ENCODE measurements at regions not wholly inside any gene's neighbourhood (a gene's known extent, or its start where the extent isn't known, plus 50 kb on each side); places are given as distances from the start of the nearest gene placed in this dataset.

DNA sequence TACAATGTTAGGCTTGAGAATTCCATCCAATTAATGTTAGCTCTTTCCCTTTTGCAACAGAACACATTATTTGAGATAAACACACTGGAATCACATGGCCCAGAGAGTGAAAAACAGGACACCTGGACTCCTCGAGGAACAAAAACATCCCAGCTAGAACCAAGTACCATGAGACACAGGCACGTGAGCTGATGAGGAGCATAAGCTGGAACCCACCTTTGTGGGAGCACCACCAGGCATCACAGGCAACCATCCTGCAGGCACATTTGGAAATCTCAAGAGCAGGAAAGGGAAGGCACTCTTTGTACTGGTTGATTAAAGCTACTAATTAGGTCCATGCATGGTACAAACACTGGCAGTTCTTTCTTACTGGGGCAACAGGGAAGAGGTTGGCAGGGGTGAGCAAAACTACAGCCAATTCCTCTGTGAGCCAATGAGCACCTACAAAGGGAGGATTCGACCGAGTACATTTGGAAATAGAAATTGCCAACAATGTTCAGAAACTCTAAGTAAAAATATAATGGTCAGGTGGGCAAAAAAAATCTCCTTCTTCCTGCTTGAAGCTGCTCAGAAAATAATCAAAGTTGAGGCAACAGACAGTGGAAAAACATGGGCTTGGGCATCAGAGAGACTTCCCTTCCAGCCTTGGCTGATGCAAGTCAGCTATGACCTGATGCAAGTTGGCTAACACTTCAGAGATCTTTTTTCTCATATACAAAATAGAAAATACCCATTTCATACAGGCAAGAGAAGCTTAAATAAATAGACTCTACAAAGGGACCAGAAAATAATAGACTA is 216.7 kb downstream of the NUAK1 start:
- DNase-seq (ENCODE audit: low read depth, low spot score) = peak; percentile 11

DNA sequence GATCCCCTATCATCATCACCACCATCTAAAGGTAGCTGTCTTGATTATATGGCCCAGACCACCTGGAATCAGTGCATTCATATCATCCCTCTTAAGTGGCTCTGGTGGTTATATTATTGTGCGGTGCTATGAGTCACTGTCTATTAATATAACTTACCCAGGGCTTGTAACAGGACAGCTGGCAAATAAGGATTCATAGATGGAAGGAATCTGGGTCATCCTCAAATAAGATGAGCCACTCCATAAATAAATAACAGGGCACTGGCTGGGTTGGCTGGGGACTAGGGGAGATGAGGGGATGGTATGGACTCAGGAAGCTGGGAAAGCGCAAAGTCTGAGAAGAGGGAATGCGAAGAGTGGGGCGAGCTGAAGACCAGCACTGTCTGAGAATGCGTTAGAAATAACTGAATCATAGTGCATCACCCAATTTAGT is 216.1 kb downstream of the NUAK1 start:
- DNase-seq (ENCODE audit: low read depth, low spot score) = peak; percentile 45

- DNase-seq (ENCODE audit: low read depth, low spot score) = no peak
Observed at GRCh38 chr12:105924526-105925208, 214.1 kb downstream of the NUAK1 start.

- no peak for DNase-seq (ENCODE audit: low read depth, low spot score)
Observed at GRCh38 chr12:105927564-105927963, 211.2 kb downstream of the NUAK1 start.

GRCh38 chr12:105928436-105928835 is 210.3 kb downstream of the NUAK1 start:
- no peak for DNase-seq (ENCODE audit: low read depth, low spot score)

- no peak for DNase-seq (ENCODE audit: low read depth, low spot score)
Observed at GRCh38 chr12:105929192-105929591, 209.6 kb downstream of the NUAK1 start.

DNA sequence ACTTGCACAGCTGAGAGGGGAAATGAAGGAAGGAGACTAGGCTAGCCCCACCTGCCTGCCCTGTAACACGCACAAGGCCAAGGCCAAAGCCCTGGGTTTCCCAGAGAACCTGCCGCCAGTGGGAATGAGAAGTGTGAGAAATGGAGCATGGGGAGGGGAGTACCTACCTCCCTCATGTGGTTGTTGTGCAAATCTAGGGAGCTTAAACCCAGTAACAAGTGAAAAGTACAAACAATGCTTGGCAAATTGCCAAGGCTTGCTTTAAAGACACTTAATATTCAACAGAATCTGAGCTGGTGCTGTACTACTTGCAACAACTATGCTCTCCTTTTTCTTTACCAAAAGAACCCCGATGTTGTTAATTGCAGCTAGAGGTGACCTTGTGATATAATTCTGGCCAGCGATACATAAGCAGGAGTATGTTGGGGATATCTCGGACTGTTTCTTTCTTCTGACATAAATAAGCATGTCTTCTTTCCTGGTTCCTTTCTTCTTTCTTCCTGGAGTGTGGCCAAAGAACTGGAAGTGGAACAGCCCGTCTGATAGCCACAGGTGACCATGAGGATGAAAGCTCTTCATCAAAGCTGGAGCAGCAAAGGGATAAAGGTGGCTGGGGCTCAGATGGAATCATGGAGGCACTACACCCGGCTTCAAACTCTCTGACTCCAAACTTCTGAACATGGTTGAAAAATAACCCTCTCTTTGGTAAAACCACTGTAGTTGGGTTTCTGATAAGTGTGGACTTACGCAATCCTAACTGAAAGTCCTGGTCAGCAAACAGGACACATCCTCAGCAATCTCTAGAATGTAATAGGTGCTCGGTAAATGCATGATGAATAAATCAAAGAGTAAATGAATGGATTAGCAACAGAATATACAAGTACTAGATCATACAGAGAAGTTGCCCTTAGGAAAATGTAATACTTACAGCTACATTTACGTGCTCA is 207.9 kb downstream of the NUAK1 start:
- no peak for DNase-seq (ENCODE audit: low read depth, low spot score)

DNA sequence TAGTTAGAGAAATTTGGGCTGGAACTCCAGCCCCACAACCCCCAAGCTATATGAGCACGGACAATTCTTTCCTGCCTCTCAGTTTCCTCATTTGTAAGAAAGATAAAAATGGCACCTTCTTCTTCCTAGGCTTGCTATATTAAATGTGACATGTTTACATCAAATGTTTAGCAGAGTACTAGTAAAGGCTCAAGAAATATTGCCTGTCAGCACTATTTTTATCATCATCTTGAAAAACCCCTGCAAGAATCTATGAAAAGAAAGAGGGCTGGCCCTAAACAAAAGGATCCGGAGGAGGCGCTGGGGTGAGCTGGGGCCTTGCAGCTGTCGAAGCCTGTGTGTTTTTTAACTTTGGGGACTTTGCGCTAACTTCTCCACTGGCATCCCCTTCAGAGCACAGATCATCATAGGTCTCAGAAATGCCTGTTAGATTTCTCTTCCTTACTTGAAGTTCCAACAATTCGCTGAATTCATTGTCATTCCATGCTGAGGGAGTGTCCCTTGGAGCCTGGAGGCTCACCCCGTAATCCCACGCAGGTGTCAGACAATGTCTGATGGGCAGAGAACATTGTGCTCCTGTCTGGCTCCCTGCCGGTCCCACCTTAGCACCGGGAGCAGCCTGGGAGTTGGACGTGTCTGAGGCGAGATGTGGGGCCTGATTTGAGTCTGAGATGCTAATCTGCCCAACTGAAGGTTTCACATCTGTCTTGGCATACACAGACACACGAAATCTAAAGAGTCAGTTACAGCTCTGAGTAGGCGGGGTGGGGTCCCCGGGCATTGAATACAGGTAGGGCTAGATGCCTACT is 206.8 kb downstream of the NUAK1 start:
- no peak for DNase-seq (ENCODE audit: low read depth, low spot score)

DNA sequence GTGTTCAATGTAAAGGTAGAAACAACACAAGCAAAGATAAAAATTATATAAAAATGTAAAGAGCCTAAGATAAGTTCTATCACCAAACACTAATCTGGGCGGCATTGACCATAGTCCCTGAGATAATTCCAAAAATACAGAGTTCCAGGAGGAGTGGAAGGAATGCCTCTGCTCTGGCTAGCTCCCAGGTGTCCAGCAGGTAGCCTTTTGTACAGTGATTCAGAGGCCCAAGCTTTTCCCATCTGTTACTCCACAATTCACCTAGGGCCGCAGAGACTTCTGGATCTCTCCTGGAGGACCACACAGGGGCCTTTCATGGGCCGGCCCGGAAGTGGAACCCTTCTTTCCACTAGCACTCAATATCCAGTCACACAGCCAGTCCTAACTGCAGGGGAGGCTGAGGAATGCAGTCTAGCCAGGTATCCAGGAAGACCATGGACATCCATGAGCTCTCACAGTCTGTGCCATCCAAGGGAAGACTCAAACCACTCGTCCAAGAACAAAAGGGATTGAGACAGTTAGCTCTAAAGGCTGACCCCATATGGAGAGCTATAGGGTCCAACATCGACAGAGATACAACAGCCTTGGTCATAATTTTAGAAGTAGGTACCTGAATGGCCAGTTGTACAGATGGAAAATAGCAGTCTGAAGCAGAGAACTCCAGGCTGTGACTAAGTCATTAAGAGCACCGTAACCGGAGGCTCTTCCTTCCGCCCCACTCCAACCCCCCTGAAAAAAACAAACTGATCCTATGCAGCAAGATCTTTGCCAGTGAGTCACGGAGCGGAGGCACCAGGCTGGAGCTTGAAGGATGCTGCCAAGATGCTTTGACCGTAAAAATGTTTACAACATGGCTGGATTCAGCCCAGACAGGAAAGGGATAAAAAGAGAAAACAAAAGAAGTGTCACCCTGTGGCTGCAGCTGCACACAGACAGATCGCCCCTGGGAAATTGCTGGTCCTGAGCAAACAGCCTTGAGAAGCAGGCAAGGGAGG is 204.8 kb downstream of the NUAK1 start:
- DNase-seq (ENCODE audit: low read depth, low spot score) = peak; percentile 95

DNA sequence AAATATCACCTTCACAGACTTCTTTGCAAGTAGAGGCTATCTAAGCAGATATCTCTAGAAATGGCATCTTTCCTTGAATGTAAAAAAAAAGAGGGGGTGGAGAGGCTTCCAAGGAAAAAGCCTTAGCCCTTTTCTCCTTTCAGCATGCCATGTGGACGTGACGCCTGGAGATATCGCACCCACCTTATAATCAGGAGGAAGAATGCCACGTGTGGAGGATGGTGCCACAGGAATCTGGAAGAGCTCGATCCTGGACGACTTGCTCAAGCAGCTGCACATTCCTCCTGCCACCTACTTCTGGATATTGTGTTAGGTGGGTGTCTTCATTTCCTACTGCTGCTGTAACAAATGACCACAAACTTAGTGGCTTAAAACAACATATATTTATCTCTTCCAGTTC is 203.6 kb downstream of the NUAK1 start:
- peak; percentile 54 for DNase-seq (ENCODE audit: low read depth, low spot score)

GRCh38 chr12:105935981-105936380 is 202.8 kb downstream of the NUAK1 start:
- peak; percentile 71 for DNase-seq (ENCODE audit: low read depth, low spot score)

- no peak for DNase-seq (ENCODE audit: low read depth, low spot score)
Observed at GRCh38 chr12:105936496-105936895, 202.3 kb downstream of the NUAK1 start.

- no peak for DNase-seq (ENCODE audit: low read depth, low spot score)
Observed at GRCh38 chr12:105937009-105937408, 201.7 kb downstream of the NUAK1 start.

DNA sequence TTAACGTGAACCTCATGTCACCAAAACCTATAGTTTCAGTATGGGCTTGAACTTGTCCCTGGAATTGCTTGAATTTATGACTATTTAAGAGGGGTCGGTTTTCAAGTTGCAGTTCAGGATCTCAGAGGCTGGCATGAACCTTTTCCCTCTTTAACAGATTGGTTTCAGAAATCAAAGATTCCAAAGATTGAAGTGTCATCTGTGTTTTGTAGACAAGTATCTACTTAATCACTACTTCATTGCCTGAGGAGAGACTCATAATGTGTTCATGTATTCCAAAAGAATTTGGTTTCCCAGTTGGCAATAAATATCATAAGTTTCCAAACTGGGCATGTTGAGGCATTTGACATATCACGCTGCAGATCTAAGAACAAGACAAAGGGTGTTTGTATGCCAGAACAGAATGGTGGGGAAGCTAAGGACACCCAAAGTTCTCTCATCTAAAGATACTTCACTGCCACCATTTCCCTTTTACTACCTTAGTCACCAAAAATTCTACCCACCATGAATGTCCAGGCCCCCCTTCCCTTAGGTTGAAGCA is 199.5 kb downstream of the NUAK1 start:
- DNase-seq (ENCODE audit: low read depth, low spot score) = no peak

- DNase-seq (ENCODE audit: low read depth, low spot score) = no peak
Observed at GRCh38 chr12:105942281-105942680, 196.5 kb downstream of the NUAK1 start.

DNA sequence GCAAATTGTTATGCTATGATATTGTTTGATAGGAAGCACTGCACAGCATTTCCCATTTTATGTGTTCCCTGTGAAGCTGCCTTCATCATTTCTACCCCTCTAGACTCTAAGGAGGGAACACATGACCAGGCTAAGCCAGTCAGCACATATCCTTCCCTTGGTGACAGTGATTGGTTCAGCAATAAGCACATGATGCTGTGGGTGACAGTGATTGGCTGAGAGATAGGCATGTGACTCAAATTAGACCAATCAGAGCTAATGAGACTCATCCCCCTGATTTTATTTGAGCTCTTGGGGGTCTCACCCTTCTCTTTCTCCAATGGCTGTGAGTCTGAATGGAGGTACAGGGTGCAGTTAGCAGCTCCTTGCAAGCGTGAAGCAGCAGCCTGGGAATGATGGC is 195.2 kb downstream of the NUAK1 start:
- DNase-seq (ENCODE audit: low read depth, low spot score) = no peak

- peak; percentile 15 for DNase-seq (ENCODE audit: low read depth, low spot score)
Observed at GRCh38 chr12:105944628-105945027, 194.1 kb downstream of the NUAK1 start.

- peak; percentile 93 for DNase-seq (ENCODE audit: low read depth, low spot score)
Observed at GRCh38 chr12:105945880-105946279, 192.9 kb downstream of the NUAK1 start.

DNA sequence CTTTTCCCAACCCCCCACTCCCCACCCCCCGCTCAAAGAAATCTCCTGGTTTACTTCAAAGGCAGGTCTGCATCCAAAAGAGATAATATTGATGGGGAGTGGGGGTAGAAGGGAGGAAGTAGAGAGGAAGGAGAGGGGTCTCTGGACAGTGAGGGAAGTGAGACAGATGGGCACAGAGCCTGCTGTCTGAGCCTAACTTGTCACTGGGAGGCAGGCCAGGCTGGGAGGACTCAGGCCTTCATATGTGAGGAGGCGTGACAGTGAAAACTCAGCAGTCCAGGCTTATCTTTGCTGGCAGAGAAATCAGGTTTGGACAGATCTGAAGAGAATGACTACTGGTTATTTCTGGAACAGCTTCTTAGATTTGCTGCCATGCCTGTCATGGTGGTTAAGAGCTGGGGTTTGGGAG is 192.3 kb downstream of the NUAK1 start:
- peak; percentile 89 for DNase-seq (ENCODE audit: low read depth, low spot score)

- no peak for DNase-seq (ENCODE audit: low read depth, low spot score)
Observed at GRCh38 chr12:105947906-105948305, 190.8 kb downstream of the NUAK1 start.

Data from astrocyte of the hippocampus (primary cell).